Astrocyte (in vitro differentiated cells and primary cell): ENCODE measurements at regions not wholly inside any gene's neighbourhood (a gene's known extent, or its start where the extent isn't known, plus 50 kb on each side); places are given as distances from the start of the nearest gene placed in this dataset.

Experiments used
- DNase-seq: peaks from one replicate; pipeline ENCODE4 v3.0.0-alpha.2; 2010; ENCODE audit warnings: low read depth
- FAIRE-seq: peaks from 2 replicates; lab custom pipeline; 2011; peaks lifted over from hg19 to GRCh38; lab: Jason Lieb, UNC
- H2AFZ ChIP-seq: 2 replicates; pipeline ENCODE4 v1.6.0; 2012; ENCODE audit warnings: low read depth, low read length, inconsistent platforms
- H3K27ac ChIP-seq: 2 replicates; pipeline ENCODE4 v1.5.1; 2011; ENCODE audit warnings: low read depth, low read length, inconsistent platforms
- H3K27me3 ChIP-seq: 2 replicates; pipeline ENCODE4 v1.6.0; 2011; ENCODE audit warnings: low read length, inconsistent platforms; ENCODE audit not compliant: insufficient read depth
- H3K36me3 ChIP-seq: 2 replicates; pipeline ENCODE4 v1.5.1; 2011; ENCODE audit warnings: low read length, inconsistent platforms; ENCODE audit not compliant: insufficient read depth
- H3K4me1 ChIP-seq: 2 replicates; pipeline ENCODE4 v1.5.1; 2011; ENCODE audit warnings: low read length, inconsistent platforms; ENCODE audit not compliant: insufficient read depth
- H3K4me2 ChIP-seq: 2 replicates; pipeline ENCODE4 v1.6.0; 2012; ENCODE audit warnings: low read length, inconsistent platforms
- H3K4me3 ChIP-seq: 2 replicates; pipeline ENCODE4 v1.5.1; 2011; ENCODE audit warnings: low read depth, mild to moderate bottlenecking, low read length, inconsistent platforms; ENCODE audit not compliant: insufficient read depth
- H3K79me2 ChIP-seq: 2 replicates; pipeline ENCODE4 v1.6.0; 2012; ENCODE audit warnings: mild to moderate bottlenecking, low read length, inconsistent platforms; ENCODE audit not compliant: insufficient read depth
- H3K9ac ChIP-seq: 2 replicates; pipeline ENCODE4 v1.6.0; 2012; ENCODE audit warnings: mild to moderate bottlenecking, low read length, inconsistent platforms
- H3K9me3 ChIP-seq: 2 replicates; pipeline ENCODE4 v1.5.1; 2012; ENCODE audit warnings: low read depth, mild to moderate bottlenecking, low read length, inconsistent platforms; ENCODE audit not compliant: insufficient read depth
- H4K20me1 ChIP-seq: 2 replicates; pipeline ENCODE4 v1.6.0; 2012; ENCODE audit warnings: low read length, inconsistent platforms; ENCODE audit not compliant: insufficient read depth
- H3K27ac Mint-ChIP-seq: one replicate; pipeline ENCODE4 v1.8.0; 2021; ENCODE audit warnings: mild to moderate bottlenecking, mixed read lengths; ENCODE audit not compliant: unreplicated experiment
- H3K27me3 Mint-ChIP-seq: one replicate; pipeline ENCODE4 v1.8.0; 2021; ENCODE audit warnings: low read depth, mixed read lengths; ENCODE audit not compliant: unreplicated experiment
- H3K36me3 Mint-ChIP-seq: one replicate; pipeline ENCODE4 v1.8.0; 2021; ENCODE audit warnings: low read depth, mixed read lengths; ENCODE audit not compliant: unreplicated experiment
- H3K4me1 Mint-ChIP-seq: one replicate; pipeline ENCODE4 v1.8.0; 2021; ENCODE audit warnings: low read depth, mixed read lengths; ENCODE audit not compliant: unreplicated experiment
- H3K4me3 Mint-ChIP-seq: one replicate; pipeline ENCODE4 v1.8.0; 2021; ENCODE audit warnings: mild to moderate bottlenecking, moderate library complexity, mixed read lengths; ENCODE audit not compliant: unreplicated experiment
- H3K9me3 Mint-ChIP-seq: one replicate; pipeline ENCODE4 v1.8.0; 2021; ENCODE audit warnings: mild to moderate bottlenecking, mixed read lengths; ENCODE audit not compliant: unreplicated experiment
- CTCF ChIP-seq: IDR thresholded peaks from 2 replicates; pipeline ENCODE4 v1.5.1; 2011; ENCODE audit warnings: low read depth, mild to moderate bottlenecking, inconsistent platforms, low read length, moderate library complexity; ENCODE audit not compliant: insufficient read depth
- EZH2 ChIP-seq: IDR thresholded peaks from 2 replicates; pipeline ENCODE4 v1.6.1; 2012; ENCODE audit warnings: mild to moderate bottlenecking, low read length, inconsistent platforms; ENCODE audit not compliant: insufficient read depth

- TF ChIP-seq EZH2, result no peak
- TF ChIP-seq CTCF, result no peak
- Mint-ChIP-seq H3K4me1 (peaks cover 50% of the 10 kb centered on the region), H3K9me3 (peaks cover 3% of the 10 kb centered on the region), H3K27ac (no peak overlapping the region), H3K4me3 (no peak overlapping the region), H3K27me3 (no peaks in the 10 kb centered on the region), H3K36me3 (no peaks in the 10 kb centered on the region)
- Histone ChIP-seq H3K79me2 (no peaks in the 10 kb centered on the region), H3K27me3 (no peaks in the 10 kb centered on the region), H3K27ac (no peak overlapping the region), H2AFZ (no peak overlapping the region), H3K4me2 (no peak overlapping the region), H3K9ac (no peak overlapping the region), H3K4me1 (peaks cover 48% of the 10 kb centered on the region), H4K20me1 (no peaks in the 10 kb centered on the region), H3K9me3 (no peaks in the 10 kb centered on the region), H3K36me3 (no peaks in the 10 kb centered on the region), H3K4me3 (no peak overlapping the region)
- FAIRE-seq (no peak), DNase-seq (no peak)
Measured at GRCh38 chr5:14040542-14040941, 96.1 kb upstream of the DNAH5 start.

GRCh38 chr5:14039576-14039975, 95.1 kb upstream of the DNAH5 start:
- Histone ChIP-seq H3K36me3 (no peaks in the 10 kb centered on the region), H3K27me3 (no peaks in the 10 kb centered on the region), H3K4me1 (peaks cover 57% of the 10 kb centered on the region), H3K9ac (peak overlapping the region; percentile 86), H4K20me1 (no peaks in the 10 kb centered on the region), H3K9me3 (no peaks in the 10 kb centered on the region), H3K27ac (peak overlapping the region; percentile 97), H3K79me2 (no peaks in the 10 kb centered on the region), H3K4me3 (no peak overlapping the region), H3K4me2 (peak overlapping the region; percentile 66), H2AFZ (peak overlapping the region; percentile 14)
- Mint-ChIP-seq H3K9me3 (peaks cover 3% of the 10 kb centered on the region), H3K4me1 (peaks cover 60% of the 10 kb centered on the region), H3K27me3 (no peaks in the 10 kb centered on the region), H3K4me3 (peak overlapping the region; percentile 18), H3K36me3 (no peaks in the 10 kb centered on the region), H3K27ac (peak overlapping the region; percentile 98)
- FAIRE-seq (peak; percentile 55), DNase-seq (peak; percentile 71)
- TF ChIP-seq CTCF (no peak), EZH2 (no peak)

- H3K79me2 ChIP-seq, result no peaks in the 10 kb centered on the region
- Mint-ChIP-seq H3K36me3 (no peaks in the 10 kb centered on the region), H3K27ac (peak overlapping the region; percentile 98), H3K4me1 (peaks cover 65% of the 10 kb centered on the region), H3K9me3 (peaks cover 3% of the 10 kb centered on the region), H3K27me3 (no peaks in the 10 kb centered on the region), H3K4me3 (peak overlapping the region; percentile 40)
- DNase-seq (peak; percentile 66), FAIRE-seq (no peak)
- peak overlapping the region; percentile 86 for H3K9ac ChIP-seq
- H3K4me1 ChIP-seq, result peaks cover 58% of the 10 kb centered on the region
- H3K4me3 ChIP-seq, result no peak overlapping the region
- peak overlapping the region; percentile 97 for H3K27ac ChIP-seq
- TF ChIP-seq CTCF (no peak), EZH2 (no peak)
- peak overlapping the region; percentile 66 for H3K4me2 ChIP-seq
- H2AFZ ChIP-seq, result peak overlapping the region; percentile 14
- no peaks in the 10 kb centered on the region for H3K27me3 ChIP-seq
- H3K36me3 ChIP-seq, result no peaks in the 10 kb centered on the region
- no peaks in the 10 kb centered on the region for H3K9me3 ChIP-seq
- H4K20me1 ChIP-seq, result no peaks in the 10 kb centered on the region
Measured at GRCh38 chr5:14039063-14039462, 94.6 kb upstream of the DNAH5 start.
